HUES64 (cell line): ENCODE measurements at regions not wholly inside any gene's neighbourhood (a gene's known extent, or its start where the extent isn't known, plus 50 kb on each side); places are given as distances from the start of the nearest gene placed in this dataset.

Experiments
- H3K27ac ChIP-seq: 2 replicates; pipeline ENCODE4 v1.7.0; 2013; ENCODE audit warnings: low read depth, low read length, inconsistent platforms
- H3K27me3 ChIP-seq: 2 replicates; pipeline ENCODE4 v1.6.1; 2013; ENCODE audit warnings: mild to moderate bottlenecking, low read length; ENCODE audit not compliant: insufficient read depth
- H3K36me3 ChIP-seq: 2 replicates; pipeline ENCODE4 v1.6.1; 2013; ENCODE audit warnings: mild to moderate bottlenecking, low read length; ENCODE audit not compliant: insufficient read depth
- H3K4me1 ChIP-seq: 2 replicates; pipeline ENCODE4 v1.6.1; 2013; ENCODE audit warnings: mild to moderate bottlenecking, low read length, moderate library complexity; ENCODE audit not compliant: insufficient read depth
- H3K4me3 ChIP-seq: 2 replicates; pipeline ENCODE4 v1.5.1; 2013; ENCODE audit warnings: mild to moderate bottlenecking, low read length, moderate library complexity
- H3K9ac ChIP-seq: 2 replicates; pipeline ENCODE4 v1.6.1; 2013; ENCODE audit warnings: mild to moderate bottlenecking, low read depth, low read length
- H3K9me3 ChIP-seq: 2 replicates; pipeline ENCODE4 v1.6.1; 2013; ENCODE audit warnings: low read depth, low read length; ENCODE audit not compliant: insufficient read depth
- WGBS: fragments of 150-250, 120-280 bp; methylation state at CpG from one replicate; pipeline ENCODE4 v1.1.7; 2013; ENCODE audit warnings: missing lambda C conversion rate; 5-methylcytosine and 5-hydroxymethylcytosine counted together

- Histone ChIP-seq H3K4me3 (no peak overlapping the region), H3K27me3 (no peaks in the 10 kb centered on the region), H3K36me3 (no peaks in the 10 kb centered on the region), H3K27ac (no peak overlapping the region), H3K4me1 (no peaks in the 10 kb centered on the region), H3K9ac (no peak overlapping the region), H3K9me3 (no peaks in the 10 kb centered on the region)
Measured at GRCh38 chr5:89208392-89208791, 325.4 kb upstream of the MEF2C start.

- Histone ChIP-seq H3K27ac (no peak overlapping the region), H3K36me3 (no peaks in the 10 kb centered on the region), H3K9me3 (peaks cover 2% of the 10 kb centered on the region; the same call in 1 of the 2 replicates), H3K9ac (no peak overlapping the region), H3K27me3 (no peaks in the 10 kb centered on the region), H3K4me3 (no peak overlapping the region), H3K4me1 (no peaks in the 10 kb centered on the region)
Measured at GRCh38 chr5:89204756-89205155, 321.8 kb upstream of the MEF2C start.

DNA sequence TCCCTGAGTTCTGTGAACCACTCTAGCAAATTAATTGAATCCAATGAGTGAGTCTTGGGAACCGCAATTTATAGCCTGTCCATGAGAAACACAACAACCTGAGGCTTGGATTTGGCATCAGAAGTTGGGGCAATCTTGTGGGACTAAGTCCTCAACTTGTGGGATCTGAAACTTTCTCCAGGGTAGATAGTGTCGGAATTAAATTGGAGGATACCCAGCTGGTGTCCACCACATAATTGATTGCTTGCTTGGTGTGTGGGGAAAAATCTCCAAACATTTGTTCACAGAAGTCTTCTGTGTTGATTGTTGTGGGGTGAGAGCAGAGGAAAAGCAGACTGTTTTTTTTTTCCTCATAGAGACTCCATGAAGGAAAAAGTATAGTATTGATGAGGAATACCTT, 320.6 kb upstream of the MEF2C start:
- Histone ChIP-seq H3K9ac (no peak overlapping the region), H3K4me3 (no peak overlapping the region), H3K27ac (no peak overlapping the region), H3K36me3 (no peaks in the 10 kb centered on the region), H3K27me3 (no peaks in the 10 kb centered on the region), H3K9me3 (peaks cover 11% of the 10 kb centered on the region; the same call in 1 of the 2 replicates), H3K4me1 (no peaks in the 10 kb centered on the region)
- 93% methylated on average over 2 of the region's 2 CpGs for WGBS

DNA sequence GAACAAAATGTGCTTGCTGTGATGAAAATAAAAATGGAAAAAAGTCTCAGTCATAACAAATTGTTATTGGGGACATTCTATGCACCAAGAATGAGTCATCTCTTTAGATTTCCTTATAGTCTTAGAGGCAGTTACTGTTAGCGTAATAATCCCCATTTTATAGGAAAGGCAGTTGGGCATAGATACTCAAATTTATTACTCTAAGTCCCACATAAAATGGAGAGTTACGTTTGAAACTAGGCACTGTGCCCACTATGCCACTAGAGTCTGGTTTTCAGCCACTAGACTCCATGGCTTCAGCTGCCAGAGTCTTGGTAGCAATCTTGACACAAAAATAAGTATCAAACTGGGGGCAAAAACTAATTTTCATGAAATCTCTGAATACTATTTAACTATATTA, 317.9 kb upstream of the MEF2C start:
- Histone ChIP-seq H3K27me3 (no peaks in the 10 kb centered on the region), H3K4me3 (no peak overlapping the region), H3K27ac (no peak overlapping the region), H3K4me1 (no peaks in the 10 kb centered on the region), H3K9ac (no peak overlapping the region), H3K9me3 (peaks cover 11% of the 10 kb centered on the region; the same call in 1 of the 2 replicates), H3K36me3 (no peaks in the 10 kb centered on the region)
- WGBS: 94% methylated on average over 2 of the region's 2 CpGs

- WGBS: 92% methylated on average over 1 of the region's 2 CpGs
- no peak overlapping the region for H3K4me3 ChIP-seq
- no peak overlapping the region for H3K9ac ChIP-seq
- H3K27ac ChIP-seq: no peak overlapping the region
- H3K27me3 ChIP-seq: no peaks in the 10 kb centered on the region
- no peaks in the 10 kb centered on the region for H3K36me3 ChIP-seq
- peaks cover 11% of the 10 kb centered on the region; the same call in 1 of the 2 replicates for H3K9me3 ChIP-seq
- no peaks in the 10 kb centered on the region for H3K4me1 ChIP-seq
Measured at GRCh38 chr5:89199306-89199705, 316.3 kb upstream of the MEF2C start.

GRCh38 chr5:89191374-89191773, 308.4 kb upstream of the MEF2C start:
- H3K27ac ChIP-seq: no peak overlapping the region
- no peaks in the 10 kb centered on the region for H3K4me1 ChIP-seq
- 97% methylated on average over 2 of the region's 2 CpGs for WGBS
- H3K9ac ChIP-seq: no peak overlapping the region
- H3K9me3 ChIP-seq: no peaks in the 10 kb centered on the region
- H3K4me3 ChIP-seq: no peak overlapping the region
- no peaks in the 10 kb centered on the region for H3K27me3 ChIP-seq
- no peaks in the 10 kb centered on the region for H3K36me3 ChIP-seq

DNA sequence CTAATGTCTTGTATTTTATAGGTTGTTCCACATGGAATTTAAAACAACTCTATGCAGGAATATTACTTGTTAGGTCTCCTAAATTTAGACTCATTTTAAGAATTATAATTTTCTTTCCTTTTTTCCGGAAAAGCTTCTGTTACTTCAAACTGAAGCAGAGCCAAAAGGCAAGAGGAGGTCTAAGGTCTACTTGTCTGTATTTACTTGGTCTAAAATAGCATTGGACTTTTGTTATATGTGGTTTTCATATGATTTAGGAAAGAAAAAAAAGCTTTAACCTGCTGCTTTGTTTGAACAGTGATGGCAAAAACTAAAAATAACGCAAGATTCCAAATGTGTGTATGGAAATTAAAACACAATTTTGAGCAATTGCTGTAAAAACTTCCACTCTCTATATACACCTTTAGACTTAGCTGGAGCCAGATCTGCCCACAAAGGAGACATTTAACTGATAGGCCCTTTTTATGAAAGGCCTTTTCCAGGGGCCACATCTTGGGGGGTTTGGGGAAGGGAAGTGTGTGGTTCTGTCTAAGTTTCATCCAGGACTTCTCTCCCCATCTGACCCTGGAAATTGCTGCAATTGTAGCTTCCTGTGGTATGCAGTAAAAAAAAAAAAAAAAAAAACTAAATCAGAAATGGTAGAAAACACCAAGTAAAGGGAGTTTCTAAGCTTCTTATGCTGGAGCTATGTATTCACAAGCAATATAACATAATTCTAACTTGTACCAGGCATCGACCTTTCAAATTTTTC, 307.7 kb upstream of the MEF2C start:
- WGBS: 100% methylated on average over 2 of the region's 3 CpGs
- H3K9me3 ChIP-seq: no peaks in the 10 kb centered on the region
- H3K4me3 ChIP-seq: no peak overlapping the region
- H3K4me1 ChIP-seq: no peaks in the 10 kb centered on the region
- no peaks in the 10 kb centered on the region for H3K27me3 ChIP-seq
- no peak overlapping the region for H3K27ac ChIP-seq
- H3K9ac ChIP-seq: no peak overlapping the region
- no peaks in the 10 kb centered on the region for H3K36me3 ChIP-seq

GRCh38 chr5:89187883-89188465, 305.0 kb upstream of the MEF2C start:
- Histone ChIP-seq H3K4me1 (no peaks in the 10 kb centered on the region), H3K9me3 (no peaks in the 10 kb centered on the region), H3K27me3 (no peaks in the 10 kb centered on the region), H3K36me3 (no peaks in the 10 kb centered on the region), H3K4me3 (no peak overlapping the region), H3K9ac (no peak overlapping the region), H3K27ac (no peak overlapping the region)
- no CpG with 5 or more reads among the region's 1 CpG for WGBS

DNA sequence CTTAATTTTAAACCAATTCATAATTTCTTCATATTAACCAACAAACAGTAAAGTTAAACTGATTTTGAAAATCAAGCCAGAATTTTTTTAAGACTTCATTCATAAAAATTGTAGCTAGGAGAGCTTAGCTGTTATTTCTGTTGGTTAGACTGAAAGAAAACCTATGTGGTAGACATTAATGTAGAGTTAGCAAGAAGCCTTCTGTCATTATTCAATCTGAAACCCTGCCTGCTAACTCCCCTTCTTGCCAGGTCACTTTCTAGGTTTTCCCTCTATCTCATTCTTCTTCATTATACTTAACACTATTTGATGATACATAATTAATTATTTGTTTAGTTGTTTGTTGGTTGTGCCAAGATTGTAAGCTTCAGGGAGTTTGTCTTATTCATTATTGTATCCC, 304.3 kb upstream of the MEF2C start:
- Histone ChIP-seq H3K36me3 (no peaks in the 10 kb centered on the region), H3K27ac (no peak overlapping the region), H3K9me3 (no peaks in the 10 kb centered on the region), H3K27me3 (no peaks in the 10 kb centered on the region), H3K4me1 (no peaks in the 10 kb centered on the region), H3K9ac (no peak overlapping the region), H3K4me3 (no peak overlapping the region)

DNA sequence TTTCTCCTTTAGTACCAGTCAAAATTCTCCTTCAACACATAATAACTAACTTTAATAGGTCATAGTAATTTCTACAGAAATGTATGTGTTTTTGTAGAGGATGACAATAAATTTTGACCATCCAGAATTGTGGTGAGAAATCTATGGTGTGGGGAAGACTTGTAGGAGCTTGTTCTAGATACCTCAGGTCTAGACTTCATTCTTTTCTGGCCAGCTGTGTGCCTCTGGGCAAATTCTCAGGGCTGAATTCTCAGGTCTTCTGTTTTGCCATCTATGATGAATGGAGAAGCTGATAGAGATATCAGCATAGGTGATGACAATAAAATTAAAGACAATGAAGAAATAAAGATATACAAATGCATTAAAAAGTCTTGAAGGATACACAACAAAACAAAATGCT, 298.6 kb upstream of the MEF2C start:
- H3K27me3 ChIP-seq: no peaks in the 10 kb centered on the region
- no peak overlapping the region for H3K27ac ChIP-seq
- no peak overlapping the region for H3K4me3 ChIP-seq
- no peaks in the 10 kb centered on the region for H3K9me3 ChIP-seq
- no peaks in the 10 kb centered on the region for H3K4me1 ChIP-seq
- H3K9ac ChIP-seq: no peak overlapping the region
- H3K36me3 ChIP-seq: no peaks in the 10 kb centered on the region

GRCh38 chr5:89179731-89180130, 296.7 kb upstream of the MEF2C start:
- 93% methylated on average over 3 of the region's 3 CpGs for WGBS
- no peaks in the 10 kb centered on the region for H3K9me3 ChIP-seq
- H3K4me3 ChIP-seq: no peak overlapping the region
- no peaks in the 10 kb centered on the region for H3K27me3 ChIP-seq
- H3K36me3 ChIP-seq: no peaks in the 10 kb centered on the region
- no peaks in the 10 kb centered on the region for H3K4me1 ChIP-seq
- no peak overlapping the region for H3K27ac ChIP-seq
- no peak overlapping the region for H3K9ac ChIP-seq

- H3K36me3 ChIP-seq: no peaks in the 10 kb centered on the region
- no peak overlapping the region for H3K27ac ChIP-seq
- no peaks in the 10 kb centered on the region for H3K27me3 ChIP-seq
- H3K9ac ChIP-seq: no peak overlapping the region
- H3K4me3 ChIP-seq: no peak overlapping the region
- WGBS: 78% methylated on average over 2 of the region's 2 CpGs
- H3K9me3 ChIP-seq: no peaks in the 10 kb centered on the region
- H3K4me1 ChIP-seq: no peaks in the 10 kb centered on the region
Measured at GRCh38 chr5:89178541-89178940, 295.6 kb upstream of the MEF2C start.
